ENCODE measurements at regions not wholly inside any gene's neighbourhood (a gene's known extent, or its start where the extent isn't known, plus 50 kb on each side); places are given as distances from the start of the nearest gene placed in this dataset.
"Not testable (repeated sequence)": the region's sequence is repeated elsewhere in the genome, so short reads cannot be mapped to it uniquely, and the experiment has no call there.

GRCh38 chr17:77042476-77043231 lies 98.1 kb upstream of the SEC14L1 start:
- Histone ChIP-seq H3K9me3 (ENCODE audit: insufficient read depth, low read depth, low read length) (peaks cover 7% of the 10 kb centered on the region), H3K27me3 (ENCODE audit: insufficient read depth, low read length) (no peaks in the 10 kb centered on the region)

GRCh38 chr17:77045441-77046041 lies 95.2 kb upstream of the SEC14L1 start:
- Histone ChIP-seq H3K9ac (ENCODE audit: low read depth, low read length) (no peak overlapping the region), H3K27me3 (ENCODE audit: insufficient read depth, low read length) (no peaks in the 10 kb centered on the region), H3K36me3 (ENCODE audit: insufficient read depth, low read depth, low read length) (no peaks in the 10 kb centered on the region), H3K4me1 (ENCODE audit: insufficient read depth, low read length) (no peaks in the 10 kb centered on the region), H3K9me3 (ENCODE audit: insufficient read depth, low read depth, low read length) (peaks cover 7% of the 10 kb centered on the region), H3K4me3 (ENCODE audit: low read length) (no peak overlapping the region), H3K27ac (ENCODE audit: low read length) (no peak overlapping the region)

More at GRCh38 chr17:77042476-77043231, 98.1 kb upstream of the SEC14L1 start:
- Histone ChIP-seq H3K4me3 (ENCODE audit: low read length) (no peak overlapping the region), H3K36me3 (ENCODE audit: insufficient read depth, low read depth, low read length) (no peaks in the 10 kb centered on the region), H3K27ac (ENCODE audit: low read length) (no peak overlapping the region), H3K4me1 (ENCODE audit: insufficient read depth, low read length) (no peaks in the 10 kb centered on the region), H3K9ac (ENCODE audit: low read depth, low read length) (no peak overlapping the region)

GRCh38 chr17:77049440-77049839 lies 91.3 kb upstream of the SEC14L1 start:
- Histone ChIP-seq H3K36me3 (ENCODE audit: insufficient read depth, low read depth, low read length) (no peaks in the 10 kb centered on the region), H3K4me1 (ENCODE audit: insufficient read depth, low read length) (no peaks in the 10 kb centered on the region), H3K27me3 (ENCODE audit: insufficient read depth, low read length) (no peaks in the 10 kb centered on the region), H3K9me3 (ENCODE audit: insufficient read depth, low read depth, low read length) (peaks cover 7% of the 10 kb centered on the region), H3K27ac (ENCODE audit: low read length) (no peak overlapping the region), H3K4me3 (ENCODE audit: low read length) (no peak overlapping the region), H3K9ac (ENCODE audit: low read depth, low read length) (no peak overlapping the region)

GRCh38 chr17:77050901-77051300 lies 89.9 kb upstream of the SEC14L1 start:
- not testable (repeated sequence) for H3K27me3 ChIP-seq (ENCODE audit: insufficient read depth, low read length); H3K9ac ChIP-seq (ENCODE audit: low read depth, low read length); H3K9me3 ChIP-seq (ENCODE audit: insufficient read depth, low read depth, low read length); H3K27ac ChIP-seq (ENCODE audit: low read length); H3K4me1 ChIP-seq (ENCODE audit: insufficient read depth, low read length); H3K36me3 ChIP-seq (ENCODE audit: insufficient read depth, low read depth, low read length); H3K4me3 ChIP-seq (ENCODE audit: low read length)

GRCh38 chr17:77054936-77055335 lies 85.8 kb upstream of the SEC14L1 start:
- Histone ChIP-seq H3K27ac (ENCODE audit: low read length) (no peak overlapping the region), H3K4me3 (ENCODE audit: low read length) (no peak overlapping the region), H3K27me3 (ENCODE audit: insufficient read depth, low read length) (no peaks in the 10 kb centered on the region), H3K9me3 (ENCODE audit: insufficient read depth, low read depth, low read length) (no peaks in the 10 kb centered on the region), H3K36me3 (ENCODE audit: insufficient read depth, low read depth, low read length) (no peaks in the 10 kb centered on the region), H3K4me1 (ENCODE audit: insufficient read depth, low read length) (no peaks in the 10 kb centered on the region), H3K9ac (ENCODE audit: low read depth, low read length) (no peak overlapping the region)

GRCh38 chr17:77055453-77055852 lies 85.3 kb upstream of the SEC14L1 start:
- no peaks in the 10 kb centered on the region for H3K27me3 ChIP-seq (ENCODE audit: insufficient read depth, low read length)
- no peaks in the 10 kb centered on the region for H3K36me3 ChIP-seq (ENCODE audit: insufficient read depth, low read depth, low read length)
- H3K4me3 ChIP-seq (ENCODE audit: low read length): no peak overlapping the region
- no peak overlapping the region for H3K27ac ChIP-seq (ENCODE audit: low read length)
- no peaks in the 10 kb centered on the region for H3K9me3 ChIP-seq (ENCODE audit: insufficient read depth, low read depth, low read length)
- no peaks in the 10 kb centered on the region for H3K4me1 ChIP-seq (ENCODE audit: insufficient read depth, low read length)
- no peak overlapping the region for H3K9ac ChIP-seq (ENCODE audit: low read depth, low read length)

- Histone ChIP-seq H3K27me3 (ENCODE audit: insufficient read depth, low read length) (no peaks in the 10 kb centered on the region), H3K9me3 (ENCODE audit: insufficient read depth, low read depth, low read length) (no peaks in the 10 kb centered on the region), H3K27ac (ENCODE audit: low read length) (no peak overlapping the region), H3K9ac (ENCODE audit: low read depth, low read length) (no peak overlapping the region), H3K4me1 (ENCODE audit: insufficient read depth, low read length) (no peaks in the 10 kb centered on the region), H3K36me3 (ENCODE audit: insufficient read depth, low read depth, low read length) (no peaks in the 10 kb centered on the region), H3K4me3 (ENCODE audit: low read length) (no peak overlapping the region)
Measured at GRCh38 chr17:77058016-77058415, 82.8 kb upstream of the SEC14L1 start.

GRCh38 chr17:77061669-77062068 lies 79.1 kb upstream of the SEC14L1 start:
- Histone ChIP-seq H3K36me3 (ENCODE audit: insufficient read depth, low read depth, low read length) (no peaks in the 10 kb centered on the region), H3K9me3 (ENCODE audit: insufficient read depth, low read depth, low read length) (no peaks in the 10 kb centered on the region), H3K4me3 (ENCODE audit: low read length) (no peak overlapping the region), H3K4me1 (ENCODE audit: insufficient read depth, low read length) (no peaks in the 10 kb centered on the region), H3K9ac (ENCODE audit: low read depth, low read length) (no peak overlapping the region; the same call in 1 of the 2 replicates), H3K27me3 (ENCODE audit: insufficient read depth, low read length) (no peaks in the 10 kb centered on the region), H3K27ac (ENCODE audit: low read length) (no peak overlapping the region)

- no peak overlapping the region for H3K27ac ChIP-seq (ENCODE audit: low read length)
- H3K27me3 ChIP-seq (ENCODE audit: insufficient read depth, low read length): no peaks in the 10 kb centered on the region
- no peak overlapping the region for H3K4me3 ChIP-seq (ENCODE audit: low read length)
Measured at GRCh38 chr17:77064598-77064997, 76.2 kb upstream of the SEC14L1 start.

GRCh38 chr17:77066165-77066564 lies 74.6 kb upstream of the SEC14L1 start:
- Histone ChIP-seq H3K27ac (ENCODE audit: low read length) (no peak overlapping the region), H3K4me3 (ENCODE audit: low read length) (no peak overlapping the region), H3K27me3 (ENCODE audit: insufficient read depth, low read length) (no peaks in the 10 kb centered on the region), H3K4me1 (ENCODE audit: insufficient read depth, low read length) (peaks cover 3% of the 10 kb centered on the region; the same call in 1 of the 2 replicates), H3K9me3 (ENCODE audit: insufficient read depth, low read depth, low read length) (no peaks in the 10 kb centered on the region), H3K36me3 (ENCODE audit: insufficient read depth, low read depth, low read length) (no peaks in the 10 kb centered on the region), H3K9ac (ENCODE audit: low read depth, low read length) (no peak overlapping the region)

More at GRCh38 chr17:77064598-77064997, 76.2 kb upstream of the SEC14L1 start:
- peaks cover 3% of the 10 kb centered on the region; the same call in 1 of the 2 replicates for H3K4me1 ChIP-seq (ENCODE audit: insufficient read depth, low read length)
- H3K9ac ChIP-seq (ENCODE audit: low read depth, low read length): no peak overlapping the region
- H3K36me3 ChIP-seq (ENCODE audit: insufficient read depth, low read depth, low read length): no peaks in the 10 kb centered on the region
- H3K9me3 ChIP-seq (ENCODE audit: insufficient read depth, low read depth, low read length): no peaks in the 10 kb centered on the region

- H3K4me1 ChIP-seq (ENCODE audit: insufficient read depth, low read length); H3K9me3 ChIP-seq (ENCODE audit: insufficient read depth, low read depth, low read length); H3K27me3 ChIP-seq (ENCODE audit: insufficient read depth, low read length); H3K27ac ChIP-seq (ENCODE audit: low read length); H3K36me3 ChIP-seq (ENCODE audit: insufficient read depth, low read depth, low read length); H3K4me3 ChIP-seq (ENCODE audit: low read length); H3K9ac ChIP-seq (ENCODE audit: low read depth, low read length): not testable (repeated sequence)
Measured at GRCh38 chr17:77066726-77067409, 73.9 kb upstream of the SEC14L1 start.

GRCh38 chr17:77068915-77069314 lies 71.9 kb upstream of the SEC14L1 start:
- H3K9ac ChIP-seq (ENCODE audit: low read depth, low read length): no peak overlapping the region
- H3K9me3 ChIP-seq (ENCODE audit: insufficient read depth, low read depth, low read length): no peaks in the 10 kb centered on the region
- H3K27me3 ChIP-seq (ENCODE audit: insufficient read depth, low read length): peaks cover 3% of the 10 kb centered on the region; the same call in 1 of the 2 replicates
- no peak overlapping the region for H3K27ac ChIP-seq (ENCODE audit: low read length)
- H3K4me3 ChIP-seq (ENCODE audit: low read length): no peak overlapping the region
- H3K36me3 ChIP-seq (ENCODE audit: insufficient read depth, low read depth, low read length): no peaks in the 10 kb centered on the region
- peaks cover 3% of the 10 kb centered on the region; the same call in 1 of the 2 replicates for H3K4me1 ChIP-seq (ENCODE audit: insufficient read depth, low read length)
